ENCODE measurements at regions not wholly inside any gene's neighbourhood (a gene's known extent, or its start where the extent isn't known, plus 50 kb on each side); places are given as distances from the start of the nearest gene placed in this dataset.
"Not testable (repeated sequence)": the region's sequence is repeated elsewhere in the genome, so short reads cannot be mapped to it uniquely, and the experiment has no call there.

DNA sequence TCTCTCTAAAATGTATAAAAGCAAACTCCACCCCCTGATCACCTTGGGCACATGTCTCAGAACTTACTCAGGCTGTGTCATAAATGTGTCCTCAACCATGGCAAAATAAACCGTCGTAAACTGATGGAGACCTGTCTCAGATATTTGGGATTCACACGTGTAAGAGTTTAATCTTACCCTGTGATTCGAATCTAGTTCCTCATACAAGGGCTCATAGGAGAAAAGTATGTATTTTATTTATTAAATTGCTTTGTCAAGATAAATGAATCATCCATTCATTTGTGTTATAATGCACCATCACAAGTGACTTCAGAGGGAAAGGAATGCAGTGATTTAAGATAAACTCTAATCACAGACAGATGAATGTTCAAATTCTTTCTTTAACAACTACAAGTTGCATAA lies 712.5 kb upstream of the LRATD1 start:
- DNase-seq = no peak

GRCh38 chr2:13921245-13921644 lies 711.3 kb upstream of the LRATD1 start:
- DNase-seq = no peak

- no peak for DNase-seq
These were observed 708.7 kb upstream of the LRATD1 start for GRCh38 chr2:13923823-13924222.

- no peak for DNase-seq
These were observed 690.4 kb upstream of the LRATD1 start for GRCh38 chr2:13942111-13942510.

DNA sequence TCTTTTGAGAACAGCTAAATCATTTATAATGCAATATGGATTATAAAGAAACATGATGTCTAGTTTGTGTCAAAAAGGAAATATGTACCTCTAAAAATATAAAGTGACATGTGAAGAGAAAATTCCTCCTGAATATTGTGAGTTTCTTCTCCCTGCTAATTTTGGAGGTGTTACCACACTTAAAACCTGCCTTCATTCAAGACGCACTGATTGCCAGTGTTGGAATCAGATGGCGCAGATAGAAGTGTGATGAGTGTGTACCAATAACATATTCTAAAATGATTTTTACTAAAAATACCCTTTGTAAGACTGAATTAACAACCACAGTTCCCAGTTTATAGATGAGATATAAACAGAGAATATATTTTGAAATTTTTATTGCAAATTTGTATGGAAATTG lies 681.8 kb upstream of the LRATD1 start:
- no peak for DNase-seq

GRCh38 chr2:13968811-13969210 lies 663.7 kb upstream of the LRATD1 start:
- no peak for DNase-seq

- no peak for DNase-seq
These were observed 646.3 kb upstream of the LRATD1 start for GRCh38 chr2:13986119-13986720.

GRCh38 chr2:13996527-13996926 lies 636.0 kb upstream of the LRATD1 start:
- no peak for DNase-seq

DNA sequence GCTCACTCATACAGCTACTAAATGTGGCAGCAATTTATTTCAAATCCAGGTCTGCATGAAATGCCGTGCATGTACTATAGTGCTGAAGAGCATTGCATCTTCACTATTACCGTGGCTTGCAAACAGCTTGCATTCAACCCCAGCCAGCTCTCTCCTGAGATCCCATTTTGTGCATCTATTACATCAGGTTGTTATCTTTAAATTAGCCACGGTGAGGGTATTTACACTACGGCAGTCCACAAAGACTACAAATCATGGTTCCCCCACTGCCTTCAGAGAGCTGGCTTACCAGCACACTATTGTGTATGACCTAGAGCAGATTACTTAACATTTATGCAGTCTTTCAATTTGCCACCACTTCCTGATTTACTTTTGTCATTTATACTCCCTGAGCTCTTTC lies 621.3 kb upstream of the LRATD1 start:
- DNase-seq = no peak

- no peak for DNase-seq
These were observed 617.3 kb upstream of the LRATD1 start for GRCh38 chr2:14015113-14015630.

DNA sequence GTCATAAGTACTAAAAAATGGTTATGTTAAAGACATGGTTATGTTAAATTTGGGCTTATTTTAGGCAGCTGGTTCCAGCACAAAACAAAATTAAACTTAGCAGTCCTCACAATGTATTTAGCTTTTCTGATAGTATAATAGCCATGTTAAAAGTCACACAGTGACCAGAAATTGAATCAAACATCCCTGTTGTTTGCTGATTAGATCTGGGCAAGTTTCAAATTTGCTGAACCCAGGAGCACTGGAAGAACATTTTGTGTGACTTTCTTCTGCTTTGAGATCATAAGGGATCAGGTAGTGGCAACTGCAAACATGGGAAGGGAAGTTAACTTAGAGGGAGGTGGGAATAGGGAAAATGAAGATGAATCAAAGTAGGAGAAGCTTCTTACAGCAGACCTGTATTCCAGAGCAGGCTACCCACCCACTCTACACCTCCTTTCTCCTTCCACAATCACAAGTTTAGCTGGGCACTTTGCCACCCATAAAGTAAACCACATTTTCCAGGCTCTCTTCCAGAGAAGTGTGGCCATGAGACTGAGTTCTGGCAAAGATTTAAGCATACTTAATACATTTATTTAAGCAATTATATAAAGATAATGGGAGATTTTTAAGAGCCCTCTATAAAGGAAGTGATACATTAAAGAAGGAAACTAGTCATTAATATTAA lies 616.1 kb upstream of the LRATD1 start:
- no peak for DNase-seq

GRCh38 chr2:14018620-14019019 lies 613.9 kb upstream of the LRATD1 start:
- no peak for DNase-seq

GRCh38 chr2:14023558-14023957 lies 609.0 kb upstream of the LRATD1 start:
- no peak for DNase-seq

DNA sequence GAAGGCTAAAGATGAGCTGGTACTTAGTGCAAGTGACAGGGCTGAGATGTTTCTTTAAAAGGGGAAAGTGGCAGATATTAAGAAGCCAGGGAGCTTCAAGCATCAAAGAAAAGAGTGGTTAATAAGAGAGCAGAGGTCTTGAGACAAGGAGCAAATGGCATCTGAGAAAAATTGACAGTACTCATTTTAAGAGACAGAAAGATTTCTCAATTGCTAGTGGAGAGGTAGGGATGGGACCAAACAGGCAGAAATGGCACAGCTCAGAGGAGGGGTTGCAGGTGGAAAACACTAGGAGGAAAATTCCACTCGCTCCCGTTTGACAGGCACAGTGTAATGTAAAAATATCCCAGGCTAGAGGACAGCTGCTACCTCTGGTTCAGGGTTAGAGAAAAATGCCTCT lies 593.4 kb upstream of the LRATD1 start:
- no peak for DNase-seq

DNA sequence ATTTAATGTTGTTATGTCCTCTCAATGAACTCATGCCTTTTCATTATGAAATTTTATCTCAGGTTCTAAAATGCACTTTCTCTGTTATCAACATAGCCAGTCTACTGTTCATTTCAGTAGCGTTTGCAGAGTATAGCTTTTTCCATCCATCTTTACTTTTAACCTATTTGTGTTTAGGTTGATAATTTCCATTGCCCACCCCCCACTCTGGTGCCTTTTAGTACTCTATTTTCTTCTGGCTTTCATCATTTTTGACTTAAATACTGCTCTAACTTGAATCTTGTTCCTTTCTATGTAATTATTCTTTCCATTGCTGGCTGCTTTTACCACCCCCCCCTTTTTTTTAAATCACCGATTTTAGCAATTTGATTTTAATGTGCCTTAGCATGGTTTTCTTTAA lies 585.0 kb upstream of the LRATD1 start:
- no peak for DNase-seq

DNA sequence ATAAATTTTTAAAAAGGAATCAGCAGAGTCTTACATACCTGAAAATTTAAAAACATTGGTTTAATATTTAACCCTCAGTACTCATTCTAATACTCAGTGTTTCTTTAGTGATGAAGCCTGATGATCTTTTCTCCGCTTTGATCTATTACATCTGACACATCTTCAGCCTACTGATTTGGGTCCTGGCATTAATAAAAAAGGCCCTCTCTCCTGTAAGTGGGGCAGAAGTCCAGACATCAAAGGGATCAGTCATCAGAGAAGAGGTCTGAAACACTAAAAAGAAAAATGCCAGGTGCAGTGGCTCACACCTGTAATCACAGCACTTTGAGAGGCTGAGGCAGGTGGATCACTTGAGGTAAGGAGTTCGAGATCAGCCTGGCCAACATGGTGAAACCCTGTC lies 581.1 kb upstream of the LRATD1 start:
- DNase-seq = no peak

DNA sequence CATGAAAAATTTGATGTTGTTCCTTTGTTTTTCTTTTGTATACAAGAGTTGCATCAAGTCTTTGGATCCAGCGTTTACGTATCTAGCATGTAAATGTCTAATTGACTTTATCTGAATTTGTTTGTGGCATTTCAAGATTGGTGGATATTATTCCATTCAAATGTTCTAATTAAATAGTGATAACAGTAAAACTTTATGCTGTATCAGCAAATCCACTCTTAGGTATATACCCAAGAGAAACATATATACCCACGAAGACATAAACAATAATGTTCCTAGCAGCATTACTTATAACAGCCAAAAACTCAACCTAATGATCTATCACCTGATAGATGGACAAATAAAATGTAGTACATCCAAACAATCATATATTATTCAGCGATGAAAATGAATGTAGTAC lies 579.4 kb upstream of the LRATD1 start:
- DNase-seq = no peak

DNA sequence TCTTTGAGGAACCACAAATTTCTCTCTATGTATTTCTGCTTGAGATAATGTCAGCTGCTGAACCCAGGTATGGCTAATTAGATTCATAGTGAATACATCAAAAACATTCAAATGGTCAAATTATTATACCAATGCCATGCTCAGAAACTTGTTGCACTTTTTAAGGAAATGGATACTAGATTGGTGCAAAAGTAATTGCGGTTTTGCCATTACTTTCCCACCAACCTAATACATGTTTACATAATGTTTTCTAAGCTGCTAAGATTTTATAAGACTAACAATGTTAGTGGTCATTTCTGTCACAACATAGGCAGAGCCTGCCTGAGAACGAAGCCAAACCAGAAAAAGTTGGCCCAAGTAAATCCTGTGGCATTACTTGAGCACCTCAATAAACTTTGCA lies 568.2 kb upstream of the LRATD1 start:
- DNase-seq = no peak

DNA sequence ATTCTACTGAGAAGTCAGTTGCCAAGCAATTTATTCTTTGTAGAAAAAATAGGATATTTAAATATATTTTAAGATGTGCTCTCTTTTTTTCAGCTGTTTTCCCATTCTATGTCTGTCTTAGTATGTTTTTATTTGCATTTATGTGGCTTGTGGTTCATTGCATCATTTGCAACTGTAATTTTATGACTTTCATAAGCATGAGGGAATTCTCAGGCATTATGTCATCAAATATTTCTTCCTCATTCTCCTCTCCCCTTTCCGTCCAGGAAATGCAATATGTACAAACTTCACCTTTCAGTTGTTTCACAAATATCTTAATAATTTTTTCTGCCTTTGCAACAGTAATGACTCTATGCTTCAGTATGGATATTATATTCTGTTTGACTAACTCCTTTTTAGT lies 560.2 kb upstream of the LRATD1 start:
- DNase-seq = no peak

- DNase-seq = no peak
These were observed 557.8 kb upstream of the LRATD1 start for GRCh38 chr2:14074691-14075090.

- no peak for DNase-seq
These were observed 552.9 kb upstream of the LRATD1 start for GRCh38 chr2:14079576-14079975.

DNA sequence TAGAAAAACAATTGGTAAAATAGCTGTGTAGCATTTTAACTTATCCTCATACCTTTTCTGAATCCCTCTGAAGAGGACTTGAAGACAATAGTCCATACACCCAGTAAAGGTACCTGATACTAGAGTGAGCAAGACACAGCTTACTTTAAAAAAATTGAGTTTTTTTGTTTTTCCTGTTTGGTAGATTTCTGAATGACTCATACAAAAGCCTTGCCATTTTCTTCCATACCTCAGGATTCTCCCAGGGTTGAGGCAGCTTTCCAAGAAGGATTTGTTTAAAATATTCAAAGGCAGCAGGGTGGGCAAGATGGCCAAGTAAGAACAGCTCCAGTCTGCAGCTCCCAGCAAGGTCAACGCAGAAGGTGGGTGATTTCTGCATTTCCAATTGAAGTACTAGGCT lies 551.0 kb upstream of the LRATD1 start:
- no peak for DNase-seq

- no peak for DNase-seq
These were observed 549.9 kb upstream of the LRATD1 start for GRCh38 chr2:14082640-14083039.

- DNase-seq = no peak
These were observed 537.9 kb upstream of the LRATD1 start for GRCh38 chr2:14094592-14094991.

DNA sequence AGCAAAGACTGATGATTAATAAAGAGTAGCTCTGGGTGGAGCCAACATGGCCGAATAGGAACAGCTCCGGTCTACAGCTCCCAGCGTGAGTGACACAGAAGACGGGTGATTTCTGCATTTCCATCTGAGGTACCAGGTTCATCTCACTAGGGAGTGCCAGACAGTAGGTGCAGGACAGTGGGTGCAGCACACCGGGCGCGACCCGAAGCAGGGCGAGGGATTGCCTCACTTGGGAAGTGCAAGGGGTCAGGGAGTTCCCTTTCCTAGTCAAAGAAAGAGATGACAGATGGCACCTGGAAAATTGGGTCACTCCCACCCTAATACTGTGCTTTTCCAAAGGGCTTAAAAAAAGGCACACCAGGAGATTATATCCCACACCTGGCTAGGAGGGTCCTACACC lies 533.4 kb upstream of the LRATD1 start:
- DNase-seq = not testable (repeated sequence)

All from SW 1271 (cell line).